Spleen (tissue), 7 donors: ENCODE measurements at regions not wholly inside any gene's neighbourhood (a gene's known extent, or its start where the extent isn't known, plus 50 kb on each side); places are given as distances from the start of the nearest gene placed in this dataset.

Experiments used
- CTCF ChIP-seq, 11 experiments: fragments of 200-600 bp in 7 of 11; fragments of 450-650 bp in 4 of 11; sonication (generic) in 4 of 11; IDR thresholded peaks in 8 of 11; conservative IDR thresholded peaks in 3 of 11; 1 replicate in 7 of 11; 2 replicates in 4 of 11; pipeline versions ENCODE4 v1.4.0 to v1.8.0; 2016 to 2021; ENCODE audit warnings: antibody characterized with exemption in 11 of 11, inconsistent platforms in 4 of 11, mild to moderate bottlenecking in 1 of 11
- POLR2AphosphoS5 ChIP-seq, 3 donors: sonication (generic); formaldehyde crosslinking; IDR thresholded peaks; one replicate each; pipeline ENCODE4 v1.5.1; 2017; ENCODE audit warnings: antibody characterized with exemption in 3 of 3
- donor health status: DM: no; HTN: no; CAD: no; lungs with moderate emphysema.
- donor health status: DM: no; HTN: no; CAD: no.
- donor health status: DM: no; HTN: no; CAD: no.

- TF ChIP-seq CTCF (IDR thresholded peaks at IDR 0.05 in 8 of 11, conservative IDR thresholded peaks at IDR 0.05 in 3 of 11) = no peak
- no peak for TF ChIP-seq POLR2AphosphoS5 (IDR thresholded peaks at IDR 0.05)
These were observed 389.7 kb downstream of the GPM6A start for GRCh38 chr4:175422331-175422730.
